SKM-1 treated with dmso at 0.1 percent for 144 hours (cell line): ENCODE measurements at regions not wholly inside any gene's neighbourhood (a gene's known extent, or its start where the extent isn't known, plus 50 kb on each side); places are given as distances from the start of the nearest gene placed in this dataset.
"Not testable (repeated sequence)": the region's sequence is repeated elsewhere in the genome, so short reads cannot be mapped to it uniquely, and the experiment has no call there.

Experiments
- DNase-seq: peaks from one replicate; lab custom pipeline; 2025; ENCODE audit not compliant: unreplicated experiment; lab: John Stamatoyannopoulos, UW

DNA sequence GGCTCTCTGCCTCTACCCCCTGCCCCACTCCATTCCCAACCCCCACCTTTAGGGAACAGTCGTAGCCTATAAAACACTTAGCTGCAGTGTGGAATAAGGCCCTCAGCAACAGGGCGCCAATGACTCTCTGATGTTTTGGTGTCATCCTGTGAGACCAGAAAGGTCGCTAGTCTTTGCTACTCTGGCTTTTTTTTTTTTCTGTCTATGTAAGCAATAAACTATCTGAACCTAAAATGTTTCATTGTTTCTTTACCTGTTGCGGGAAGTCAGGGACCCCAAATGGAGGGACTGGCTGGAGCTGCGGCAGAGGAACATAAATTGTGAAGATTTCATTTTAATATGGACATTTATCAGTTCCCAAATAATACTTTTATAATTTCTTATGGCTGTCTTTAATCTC lies 154.6 kb downstream of the COPS8 start:
- no peak for DNase-seq

DNA sequence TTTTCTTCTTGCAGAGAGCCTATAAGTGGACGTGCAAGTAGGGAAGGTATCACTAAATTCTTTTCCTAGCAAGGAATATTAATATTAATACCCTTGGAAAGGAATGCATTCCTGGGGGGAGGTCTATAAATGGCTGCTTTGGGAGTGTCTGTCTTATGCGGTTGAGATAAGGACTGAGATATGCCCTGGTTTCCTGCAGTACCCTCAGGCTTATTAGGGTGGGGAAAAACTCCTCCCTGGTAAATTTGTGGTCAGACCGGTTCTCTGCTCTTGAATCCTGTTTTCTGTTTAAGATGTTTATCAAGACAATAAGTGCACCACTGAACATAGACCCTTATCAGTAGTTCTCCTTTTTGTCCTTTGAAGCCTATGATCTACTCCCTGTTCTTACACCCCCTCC lies 155.2 kb downstream of the COPS8 start:
- not testable (repeated sequence) for DNase-seq

DNA sequence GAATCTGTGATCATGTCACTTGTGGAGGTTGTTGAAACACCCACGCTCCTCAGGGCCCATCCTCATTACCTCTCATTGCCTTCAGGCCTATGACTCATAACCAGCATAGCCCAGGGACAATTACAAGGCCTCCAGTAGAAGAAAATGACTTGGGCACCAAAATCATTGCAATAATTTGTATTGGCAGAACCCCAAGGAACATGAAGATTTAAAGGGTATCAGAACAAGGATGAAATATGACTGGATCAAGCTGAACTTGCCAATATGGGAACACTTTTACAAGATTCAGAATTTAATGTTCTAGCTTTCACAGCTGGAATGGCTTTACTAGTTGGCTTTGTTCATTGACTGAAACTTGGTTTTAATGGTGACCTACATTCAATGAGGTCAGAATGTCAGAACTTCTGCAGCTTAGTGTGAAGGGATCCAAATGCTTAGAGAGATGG lies 156.4 kb downstream of the COPS8 start:
- no peak for DNase-seq

DNA sequence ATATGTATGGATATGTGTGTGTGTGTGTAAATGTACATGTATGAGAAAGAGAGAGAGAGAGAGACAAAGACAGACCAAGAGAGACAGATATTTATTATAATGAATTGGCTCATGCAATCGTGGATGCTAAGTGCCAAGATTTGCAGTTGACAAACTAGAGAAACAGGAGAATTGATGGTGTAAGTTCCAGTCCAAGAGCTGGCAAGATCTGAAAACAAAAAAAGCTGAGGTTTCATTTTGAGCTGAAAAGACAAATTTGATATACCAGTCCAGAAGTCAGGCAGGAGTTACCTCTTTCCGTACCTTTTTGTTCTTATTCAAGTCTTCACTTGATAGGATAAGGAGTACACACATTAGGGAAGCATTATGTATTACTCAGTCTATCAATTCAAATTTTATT lies 157.8 kb downstream of the COPS8 start:
- no peak for DNase-seq

DNA sequence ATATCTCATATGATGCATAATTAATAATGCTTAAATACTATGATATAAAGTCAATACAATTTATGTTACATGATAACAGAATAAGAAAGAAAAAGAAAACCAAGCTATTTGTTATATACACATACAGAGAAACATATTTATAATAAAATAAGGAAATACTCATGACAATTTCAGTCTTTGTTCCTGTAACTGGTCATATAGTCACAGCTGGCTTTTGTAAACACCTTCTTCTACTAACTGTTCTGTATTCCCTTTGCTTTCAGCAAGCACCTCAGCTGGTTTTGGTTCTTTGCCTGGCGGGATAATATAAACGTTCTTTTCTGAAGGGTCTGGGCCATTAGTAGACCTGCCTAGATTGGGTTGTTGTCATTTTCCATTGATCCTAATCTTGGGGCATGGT lies 158.5 kb downstream of the COPS8 start:
- no peak for DNase-seq

DNA sequence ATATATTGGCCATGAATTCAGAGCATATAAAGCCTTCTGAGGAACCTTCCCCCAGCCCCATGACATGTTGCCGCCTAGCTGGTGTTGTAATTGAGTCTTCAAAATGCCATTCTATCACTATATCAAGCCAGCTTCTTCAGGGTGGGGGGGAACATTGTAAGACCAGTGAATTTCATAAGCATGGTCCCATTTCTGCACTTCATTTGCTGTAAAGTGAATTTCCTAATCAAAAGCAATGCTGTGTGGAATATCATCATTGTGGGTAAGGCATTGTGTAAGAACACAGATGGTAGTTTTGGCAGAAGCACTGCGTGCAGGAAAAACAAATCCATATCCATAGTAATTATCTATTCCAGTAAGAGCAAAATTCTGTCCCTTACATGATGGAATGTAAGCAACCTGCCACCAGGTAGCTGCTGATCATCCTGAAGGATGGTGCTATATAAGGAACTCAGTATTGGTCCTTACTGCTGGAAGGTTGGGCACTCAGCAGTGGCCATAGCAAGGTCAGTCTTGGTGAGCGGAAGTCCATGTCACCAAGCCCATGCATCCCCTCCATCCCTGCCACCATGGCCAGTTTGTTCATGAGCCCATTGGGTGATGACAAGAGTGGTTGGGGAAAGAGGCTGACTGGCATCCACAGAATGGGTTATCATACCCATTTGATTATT lies 159.4 kb downstream of the COPS8 start:
- DNase-seq: no peak

DNA sequence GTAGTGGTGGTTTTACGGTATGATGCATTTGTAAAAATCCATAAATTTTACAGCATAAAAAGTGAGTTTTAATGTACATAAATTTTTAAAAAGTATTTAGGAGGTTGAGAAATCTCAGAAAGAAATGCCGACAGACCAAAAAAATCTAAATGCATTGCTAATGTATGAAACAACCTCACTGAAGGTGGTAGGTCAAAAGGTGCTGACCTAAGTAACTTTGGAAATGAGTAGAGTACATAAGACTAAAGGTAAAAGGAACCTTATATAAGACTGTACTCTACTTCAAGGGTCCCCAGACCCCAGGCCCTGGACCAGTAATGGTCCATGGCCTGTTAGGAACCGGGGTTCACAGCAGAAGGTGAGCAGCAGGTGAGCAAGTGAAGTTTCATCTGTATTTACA lies 163.4 kb downstream of the COL6A3 start:
- DNase-seq: no peak

DNA sequence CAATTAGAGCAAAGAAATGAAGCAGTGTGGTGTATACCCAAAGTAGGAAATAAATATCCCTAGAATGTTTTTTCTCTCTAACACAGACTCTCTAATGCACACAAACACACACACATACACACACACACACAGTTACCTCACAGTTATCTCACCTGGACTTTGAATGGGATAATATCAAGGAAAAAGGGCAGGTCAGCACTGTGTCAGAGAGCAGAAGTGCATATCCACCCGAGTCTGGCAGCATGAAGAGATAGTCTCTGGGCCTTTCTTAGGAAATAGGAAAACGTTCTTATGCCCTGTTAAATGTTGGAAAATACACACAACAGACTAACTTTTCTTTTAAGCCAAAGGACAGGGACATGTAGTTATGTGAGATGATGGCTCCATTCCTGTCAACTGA lies 162.0 kb downstream of the COL6A3 start:
- DNase-seq: no peak

DNA sequence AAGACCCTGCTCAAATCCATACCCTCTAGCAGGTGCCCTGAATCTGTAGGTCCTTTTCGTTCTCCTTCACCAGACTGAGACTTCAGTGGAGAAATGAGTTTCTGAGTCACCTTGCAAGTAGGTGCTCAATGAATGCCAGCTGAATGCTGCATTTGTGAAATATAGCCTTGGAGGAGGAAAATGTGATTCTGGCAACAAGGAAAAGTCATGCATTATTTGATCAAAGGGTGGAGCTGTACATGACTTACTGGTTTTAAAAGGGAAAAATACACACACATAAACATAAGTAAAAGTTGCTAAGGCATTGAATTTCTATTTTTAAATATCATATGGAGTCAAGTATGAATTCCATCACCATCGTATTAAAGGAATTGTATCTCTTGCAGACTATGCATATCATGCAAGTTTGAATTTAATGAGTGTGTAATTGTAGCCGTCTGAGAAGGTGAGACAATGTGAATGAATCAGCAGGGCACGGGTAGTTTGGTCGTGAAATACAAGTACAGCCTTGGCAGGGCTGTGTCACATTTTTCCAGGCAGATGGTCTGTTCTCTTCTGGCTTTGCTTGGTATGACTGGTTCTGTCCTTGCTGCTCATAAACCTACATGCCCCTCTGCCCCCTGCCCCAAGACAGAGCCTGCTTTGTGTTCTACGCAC lies 160.8 kb downstream of the COL6A3 start:
- DNase-seq: no peak

DNA sequence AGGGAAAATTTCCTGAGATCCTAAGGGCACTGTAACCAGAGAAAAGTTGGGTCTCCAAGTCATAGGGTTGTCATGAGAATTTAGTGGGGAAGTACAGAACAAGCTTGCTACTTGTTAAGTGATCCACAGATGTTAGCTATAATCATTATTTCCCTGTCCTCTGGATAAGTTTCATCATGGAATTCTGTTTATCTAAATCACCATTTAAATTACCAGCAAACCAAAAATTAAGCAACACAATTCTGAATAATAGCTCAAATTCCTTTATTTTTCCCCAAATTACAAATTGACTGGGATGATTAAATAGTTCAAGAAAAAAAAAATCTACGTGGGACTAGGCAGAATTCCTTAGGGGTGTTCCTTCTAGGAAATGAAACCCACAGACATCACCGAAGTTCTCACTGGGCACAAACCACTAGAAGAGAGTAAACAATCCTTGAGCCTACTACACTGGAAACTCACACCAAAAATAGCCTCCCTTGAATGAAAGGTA lies 159.5 kb downstream of the COL6A3 start:
- no peak for DNase-seq

DNA sequence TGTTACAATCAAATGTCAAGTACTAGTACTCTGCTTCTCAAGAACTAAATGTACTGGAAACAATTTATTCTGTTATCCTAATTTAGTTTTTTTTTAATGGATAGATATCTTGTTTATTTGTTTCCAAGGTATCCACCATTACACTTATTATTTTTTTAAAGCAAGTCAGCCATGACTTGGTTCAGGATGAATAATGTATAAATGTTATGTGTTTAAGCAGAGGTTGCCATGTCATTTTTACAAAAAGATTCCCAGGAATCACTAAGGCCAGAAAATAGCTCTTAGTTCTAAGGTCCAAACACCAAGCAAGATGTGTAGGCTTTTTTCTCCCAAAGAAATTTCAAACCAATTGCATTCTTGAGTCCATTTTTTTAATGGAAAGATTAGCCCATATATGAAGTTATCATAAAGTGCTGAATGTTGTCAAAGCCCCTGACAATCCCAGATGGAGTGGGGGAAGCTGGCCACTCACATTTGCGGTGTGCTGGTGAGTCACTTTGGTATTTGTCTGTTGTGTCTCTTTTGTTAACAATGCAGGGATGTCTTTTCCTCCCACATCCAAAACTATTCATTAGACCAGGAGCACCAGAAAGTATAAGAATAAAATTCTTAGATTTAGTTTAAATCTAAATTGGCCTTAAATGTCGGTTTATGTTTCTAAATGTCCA lies 158.9 kb downstream of the COL6A3 start:
- DNase-seq: no peak

DNA sequence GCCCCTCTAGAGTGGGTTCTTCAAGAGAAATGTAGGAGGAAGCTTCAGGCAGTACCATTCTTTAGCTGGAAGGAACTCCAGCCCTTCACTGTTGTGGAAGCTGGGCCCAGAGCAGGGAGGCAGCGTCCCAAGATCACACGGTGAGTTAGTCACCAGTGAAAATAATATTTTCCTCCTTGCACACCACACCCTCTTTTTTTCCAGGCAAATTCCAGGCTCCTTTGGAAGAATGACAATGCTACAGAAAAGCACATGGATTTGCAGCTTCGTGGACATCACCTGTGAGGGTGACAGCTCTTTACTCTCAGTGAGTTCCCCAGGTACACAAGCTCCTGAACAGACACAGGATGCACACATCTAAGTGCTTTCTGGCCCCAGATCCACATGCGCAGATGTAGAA lies 157.1 kb downstream of the COL6A3 start:
- no peak for DNase-seq

DNA sequence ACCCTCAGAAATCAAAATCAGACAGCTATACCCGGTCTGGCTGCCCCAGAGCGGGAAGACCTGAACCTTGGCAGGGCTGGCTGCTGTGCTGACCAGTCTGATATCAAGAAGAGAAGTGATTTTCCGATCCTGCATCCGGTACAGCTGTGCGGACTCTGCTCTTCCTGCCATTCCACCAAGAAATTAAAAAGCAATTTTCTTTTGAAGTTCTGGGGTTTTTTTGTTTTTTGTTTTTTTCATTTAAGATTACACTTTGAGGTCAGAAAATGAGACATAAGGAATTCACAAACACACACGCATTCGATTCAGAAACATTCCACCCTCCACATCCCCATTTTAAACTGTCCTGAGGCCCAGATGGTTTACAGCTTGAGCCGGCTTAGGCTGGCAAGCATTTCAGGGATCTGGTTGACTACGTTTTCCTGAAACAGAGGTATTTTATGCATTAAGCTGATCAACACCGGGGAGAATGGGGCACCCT lies 156.5 kb downstream of the COL6A3 start:
- no peak for DNase-seq

DNA sequence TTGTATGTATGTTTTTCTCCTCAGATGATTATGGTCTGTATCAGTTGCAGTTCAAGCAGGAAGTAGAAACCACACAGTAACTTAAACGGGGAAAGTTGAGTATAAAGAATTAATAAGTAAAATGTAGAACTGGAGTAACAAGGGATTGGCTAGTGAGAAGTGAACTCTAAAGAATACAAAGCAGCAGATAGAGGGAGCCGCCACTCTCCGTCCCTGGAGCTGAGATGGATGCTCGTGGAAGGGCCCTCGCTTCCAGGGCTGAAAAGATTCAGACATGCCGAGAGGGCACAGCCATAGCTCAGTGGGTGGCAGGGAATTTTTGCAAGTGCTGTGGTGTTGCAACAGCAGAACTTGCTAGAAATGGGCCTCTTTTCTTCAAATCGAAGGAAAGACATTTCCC lies 155.8 kb downstream of the COL6A3 start:
- DNase-seq: no peak

DNA sequence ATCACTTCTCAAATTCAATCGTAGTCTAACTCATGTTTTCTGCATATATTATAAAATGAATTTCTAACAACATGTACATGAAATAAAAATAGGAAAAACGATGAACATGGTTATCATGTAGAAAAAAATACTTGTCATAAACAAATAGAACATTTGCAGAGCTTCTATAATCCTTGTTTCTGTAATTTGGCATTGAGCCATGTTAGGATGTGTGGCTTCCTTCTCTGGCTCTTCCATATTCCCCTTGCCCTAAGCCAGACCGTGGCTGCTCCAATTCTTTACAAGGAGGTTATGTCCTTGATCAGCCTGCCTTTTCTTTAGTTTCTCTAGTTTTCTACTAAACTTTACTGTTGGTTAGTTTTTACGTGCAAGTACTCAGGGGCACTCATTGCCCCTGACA lies 155.3 kb downstream of the COL6A3 start:
- no peak for DNase-seq

DNA sequence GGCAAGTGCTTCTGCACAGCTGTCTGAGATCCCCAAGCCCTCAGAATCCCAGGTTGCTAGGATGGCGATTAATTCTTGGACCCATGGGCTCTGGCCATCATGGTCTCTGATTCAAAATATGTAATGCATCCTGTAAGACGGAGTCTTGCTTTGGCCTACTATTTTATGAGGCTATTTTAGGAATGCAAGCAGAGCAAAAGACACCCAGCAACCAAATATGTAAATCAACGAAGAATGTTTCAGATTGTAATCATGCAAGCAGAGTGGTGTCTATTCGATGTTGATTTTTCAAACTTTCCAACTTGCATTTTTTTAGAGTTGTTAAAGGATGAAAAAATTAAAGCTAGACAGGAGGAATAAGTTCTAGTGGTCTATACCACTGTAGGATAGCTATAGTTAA lies 154.8 kb downstream of the COL6A3 start:
- no peak for DNase-seq

DNA sequence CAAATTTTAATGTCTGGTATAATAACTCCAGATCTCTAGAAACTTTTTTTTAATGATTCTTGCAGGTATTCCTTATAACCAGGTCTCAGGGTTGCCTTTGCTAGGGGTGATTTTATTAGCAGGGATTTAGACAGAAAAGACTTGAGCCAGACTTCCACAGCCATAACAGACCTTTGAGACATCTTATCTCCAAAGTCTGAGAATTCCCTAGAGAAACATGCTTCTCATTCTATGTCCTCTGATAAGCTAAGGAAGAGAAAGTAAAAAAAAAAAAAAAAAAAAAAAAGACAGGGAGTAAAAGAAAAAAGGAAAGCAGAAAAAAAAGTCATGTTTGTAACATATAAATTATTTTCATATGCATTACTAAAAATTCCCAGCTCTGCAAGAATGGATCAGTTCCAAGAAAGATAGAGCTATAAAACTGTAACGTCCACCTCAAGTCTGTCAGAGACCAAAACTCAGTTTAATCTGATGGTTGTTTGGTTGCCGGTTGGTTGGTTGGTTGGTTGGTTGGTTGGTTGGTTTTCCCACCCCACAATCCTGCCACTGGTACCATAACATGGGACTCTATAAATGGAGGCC lies 153.8 kb downstream of the COL6A3 start:
- DNase-seq: no peak

DNA sequence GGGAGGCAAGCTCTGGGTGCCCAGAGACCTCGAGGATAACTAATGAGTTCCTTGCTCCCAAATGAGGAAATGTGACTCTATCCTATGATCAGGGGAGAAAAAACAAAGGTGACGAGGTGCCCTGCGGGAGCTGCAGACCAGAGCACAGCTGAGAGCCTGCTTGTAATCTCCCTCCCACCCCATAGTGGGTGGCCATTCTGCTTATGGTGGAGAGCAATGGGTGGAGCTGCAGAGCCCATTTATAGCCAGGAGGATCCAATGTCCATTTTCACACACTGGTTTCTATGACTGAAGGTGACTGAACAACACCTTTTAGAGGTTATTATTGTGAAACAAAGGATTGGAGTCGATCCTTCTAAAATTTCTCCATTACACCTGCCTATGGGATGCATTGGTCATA lies 153.3 kb downstream of the COL6A3 start:
- DNase-seq: no peak

DNA sequence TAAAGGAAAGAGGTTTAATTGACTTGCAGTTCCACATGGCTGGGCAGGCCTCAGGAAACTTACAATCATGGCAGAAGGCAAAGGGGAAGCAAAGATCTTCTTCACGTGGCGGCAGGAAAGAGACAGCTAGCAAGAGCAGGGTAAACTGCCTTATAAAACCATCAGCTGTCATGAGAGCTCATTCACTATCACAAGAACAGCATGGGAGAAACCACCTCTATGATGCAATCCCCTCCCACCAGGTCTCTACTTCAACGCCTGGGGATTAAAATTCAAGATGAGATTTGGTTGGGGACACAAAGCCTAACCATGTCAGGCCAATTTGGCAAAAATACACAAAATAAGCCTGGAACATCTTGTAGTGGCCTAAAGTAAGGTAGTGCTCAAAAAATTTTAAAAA lies 152.6 kb downstream of the COL6A3 start:
- DNase-seq: no peak

DNA sequence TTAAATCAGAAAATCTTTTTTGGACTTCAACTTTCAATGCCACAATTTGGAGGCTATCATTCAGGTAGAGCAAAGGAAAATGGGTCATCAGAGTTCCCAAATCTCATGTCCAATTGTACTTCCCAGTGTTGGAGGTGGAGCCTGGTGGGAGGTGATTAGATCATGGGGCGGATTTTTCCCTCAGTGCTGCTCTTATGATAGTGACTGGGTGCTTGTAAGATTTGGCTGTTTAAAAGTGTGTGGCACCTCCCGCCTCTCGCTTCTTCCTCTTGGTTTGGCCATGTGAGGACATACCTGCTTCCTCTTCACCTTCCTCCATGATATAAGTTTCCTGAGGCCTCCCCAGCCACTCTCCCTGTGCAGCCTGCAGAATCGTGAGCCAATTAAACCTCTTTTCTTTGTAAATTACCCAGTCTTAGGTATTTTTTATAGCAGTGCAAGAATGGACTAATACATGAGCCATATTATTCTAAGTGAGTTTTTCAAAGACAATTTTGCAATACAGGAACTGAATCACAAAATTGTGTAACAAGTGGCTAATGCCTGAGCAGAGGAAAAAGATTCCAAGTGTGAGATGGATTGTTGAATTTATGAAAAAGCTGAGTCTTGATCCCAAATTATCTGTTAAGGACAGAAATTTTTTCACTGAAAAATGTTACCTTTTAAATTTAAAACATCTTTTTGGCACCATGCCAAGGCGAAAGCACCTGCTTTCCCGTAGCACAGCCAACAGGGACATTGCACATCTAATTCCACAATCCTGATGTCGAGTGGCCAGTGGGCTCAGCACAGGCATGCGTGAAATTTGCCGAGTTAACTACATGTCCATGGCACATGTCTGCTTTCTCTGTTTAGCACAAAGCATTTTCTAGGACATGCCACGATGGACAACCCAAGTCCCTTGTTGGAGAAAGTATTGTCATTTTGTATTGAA lies 150.9 kb downstream of the COL6A3 start:
- peak; percentile 59 for DNase-seq
